CD4-positive, alpha-beta T cell treated with Interleukin-12 subunit alpha and Interleukin-12 subunit beta, for 1 hour (primary cell): ENCODE measurements at regions not wholly inside any gene's neighbourhood (a gene's known extent, or its start where the extent isn't known, plus 50 kb on each side); places are given as distances from the start of the nearest gene placed in this dataset.
"Not testable (repeated sequence)": the region's sequence is repeated elsewhere in the genome, so short reads cannot be mapped to it uniquely, and the experiment has no call there.

ENCODE experiments used
- DNase-seq: peaks from one replicate; pipeline ENCODE4 v3.0.0-alpha.2; 2020

GRCh38 chr1:81513796-81514354 is 286.9 kb upstream of the ADGRL2 start:
- DNase-seq, result no peak

GRCh38 chr1:81512252-81513003 is 288.3 kb upstream of the ADGRL2 start:
- no peak for DNase-seq

- no peak for DNase-seq
These were observed 289.5 kb upstream of the ADGRL2 start for GRCh38 chr1:81511281-81511680.

- DNase-seq, result no peak
These were observed 290.0 kb upstream of the ADGRL2 start for GRCh38 chr1:81510701-81511100.

GRCh38 chr1:81509594-81509993 is 291.1 kb upstream of the ADGRL2 start:
- no peak for DNase-seq

- DNase-seq, result no peak
These were observed 294.0 kb upstream of the ADGRL2 start for GRCh38 chr1:81506699-81507098.

- no peak for DNase-seq
These were observed 294.9 kb upstream of the ADGRL2 start for GRCh38 chr1:81505831-81506230.

- not testable (repeated sequence) for DNase-seq
These were observed 295.9 kb upstream of the ADGRL2 start for GRCh38 chr1:81504820-81505219.

GRCh38 chr1:81502705-81503104 is 298.0 kb upstream of the ADGRL2 start:
- DNase-seq, result not testable (repeated sequence)

- DNase-seq, result not testable (repeated sequence)
These were observed 299.2 kb upstream of the ADGRL2 start for GRCh38 chr1:81501485-81501884.

GRCh38 chr1:81499487-81499886 is 301.2 kb upstream of the ADGRL2 start:
- DNase-seq, result no peak

- no peak for DNase-seq
These were observed 302.0 kb upstream of the ADGRL2 start for GRCh38 chr1:81498471-81499462.

- DNase-seq, result no peak
These were observed 304.4 kb upstream of the ADGRL2 start for GRCh38 chr1:81496349-81496748.

- DNase-seq, result no peak
These were observed 307.4 kb upstream of the ADGRL2 start for GRCh38 chr1:81493102-81493869.

GRCh38 chr1:81492628-81493027 is 308.1 kb upstream of the ADGRL2 start:
- DNase-seq, result no peak

GRCh38 chr1:81490614-81491013 is 310.1 kb upstream of the ADGRL2 start:
- no peak for DNase-seq

GRCh38 chr1:81489372-81489934 is 311.3 kb upstream of the ADGRL2 start:
- DNase-seq, result no peak

- no peak for DNase-seq
These were observed 316.4 kb upstream of the ADGRL2 start for GRCh38 chr1:81484284-81484683.

GRCh38 chr1:81478219-81478618 is 322.5 kb upstream of the ADGRL2 start:
- DNase-seq, result no peak

- DNase-seq, result no peak
These were observed 323.0 kb upstream of the ADGRL2 start for GRCh38 chr1:81477710-81478109.

GRCh38 chr1:81472387-81472786 is 328.3 kb upstream of the ADGRL2 start:
- DNase-seq, result no peak

GRCh38 chr1:81471255-81471654 is 329.5 kb upstream of the ADGRL2 start:
- DNase-seq, result no peak
